HCT116 (cell line): ENCODE measurements at regions not wholly inside any gene's neighbourhood (a gene's known extent, or its start where the extent isn't known, plus 50 kb on each side); places are given as distances from the start of the nearest gene placed in this dataset.

Experiments used
- ATAC-seq: fragments of 200-7000 bp; cut with Tn5 transposase; 2 replicates; pipeline ENCODE4 v1.9.1; 2020; ENCODE audit warnings: mild to moderate bottlenecking, moderate library complexity
- BruUV-seq: library from RNA; stranded (reverse); fragments of 400-500 nt; replicated peaks from 2 replicates; lab custom pipeline; 2021; lab: Mats Ljungman, UMichigan
- CTCF ChIA-PET: fragments of 300-600 bp; sonication (Branson Sonifier 250); formaldehyde crosslinking; loops from one replicate; lab custom pipeline; 2021; ENCODE audit warnings: antibody characterized with exemption; lab: Charles Lee
- POLR2A ChIA-PET: fragments of 300-600, 350-600 bp; sonication (Branson Sonifier 250); formaldehyde crosslinking; loops from one replicate; lab custom pipeline; 2021; ENCODE audit warnings: antibody characterized with exemption; lab: Charles Lee
- RAD21 ChIA-PET, 2 experiments: fragments of 300-600 bp; sonication (Branson Sonifier 250); formaldehyde crosslinking; loops; one replicate each; lab custom pipeline; 2023; ENCODE audit warnings: low total read pairs in 2 of 2; ENCODE audit not compliant: uncharacterized antibody in 2 of 2, unreplicated experiment in 2 of 2, low non-redundant PET in 1 of 2; lab: Charles Lee
- DNase-seq: peaks from one replicate; pipeline ENCODE4 v3.0.0-alpha.2; 2010; ENCODE audit warnings: low read depth, low spot score
- H2AFZ ChIP-seq: fragments of 200-600 bp; shearing (Covaris generic), sonication (generic); 2 replicates; pipeline ENCODE4 v1.6.1; 2017; ENCODE audit warnings: low read depth, mixed run types, mixed read lengths, antibody characterized with exemption, low read length; ENCODE audit not compliant: poor library complexity, severe bottlenecking
- H3K27ac ChIP-seq: 2 replicates; pipeline ENCODE4 v1.5.1; 2012; ENCODE audit warnings: low read depth, low read length
- H3K27me3 ChIP-seq: fragments of 200-600 bp; sonication (generic); 2 replicates; pipeline ENCODE4 v1.6.1; 2016; ENCODE audit warnings: mixed run types, low read length, mixed read lengths; ENCODE audit not compliant: insufficient read depth
- H3K36me3 ChIP-seq, 2 experiments: fragments of 200-500 bp in 1 of 2; fragments of 200-600 bp in 1 of 2; sonication (Bioruptor generic) in 1 of 2; sonication (generic) in 1 of 2; 2 replicates each; pipeline versions ENCODE4 v1.5.1 to v1.6.1; 2014 to 2016; ENCODE audit warnings: low read length in 2 of 2, inconsistent platforms in 1 of 2, mixed read lengths in 1 of 2, mixed run types in 1 of 2; ENCODE audit not compliant: insufficient read depth in 2 of 2, control insufficient read depth in 1 of 2
- H3K4me1 ChIP-seq, 2 experiments: fragments of 200-600 bp in 1 of 2; sonication (generic) in 1 of 2; 2 replicates each; pipeline versions ENCODE4 v1.5.1 to v1.6.1; 2012 to 2017; ENCODE audit warnings: low read length in 2 of 2, inconsistent platforms in 1 of 2, mild to moderate bottlenecking in 1 of 2, mixed read lengths in 1 of 2, mixed run types in 1 of 2, moderate library complexity in 1 of 2; ENCODE audit not compliant: insufficient read depth in 2 of 2, control insufficient read depth in 1 of 2
- H3K4me2 ChIP-seq: fragments of 200-600 bp; sonication (generic); 2 replicates; pipeline ENCODE4 v1.6.1; 2017; ENCODE audit warnings: mixed run types, low read length, mixed read lengths
- H3K4me3 ChIP-seq, 2 experiments: fragments of 200-600 bp in 1 of 2; sonication (generic) in 1 of 2; replicated peaks in 1 of 2; 2 replicates each; pipeline ENCODE4 v1.5.1; 2011 to 2016; ENCODE audit warnings: low read length in 2 of 2, control low read depth in 1 of 2, low read depth in 1 of 2, mild to moderate bottlenecking in 1 of 2, mixed read lengths in 1 of 2, mixed run types in 1 of 2
- H3K79me2 ChIP-seq: fragments of 200-600 bp; sonication (generic); 2 replicates; pipeline ENCODE4 v1.6.1; 2017; ENCODE audit warnings: mild to moderate bottlenecking, mixed run types, low read length, moderate library complexity, mixed read lengths; ENCODE audit not compliant: insufficient read depth
- H3K9ac ChIP-seq: fragments of 200-600 bp; sonication (generic); 2 replicates; pipeline ENCODE4 v1.6.1; 2016; ENCODE audit warnings: low read length, mixed read lengths
- H3K9me2 ChIP-seq: fragments of 200-600 bp; sonication (generic), shearing (Covaris generic); 2 replicates; pipeline ENCODE4 v1.6.1; 2017; ENCODE audit warnings: mixed run types, mild to moderate bottlenecking, moderate library complexity; ENCODE audit not compliant: insufficient read depth
- H3K9me3 ChIP-seq, 2 experiments: fragments of 200-500 bp in 1 of 2; fragments of 200-600 bp in 1 of 2; sonication (Bioruptor generic) in 1 of 2; sonication (generic) in 1 of 2; 2 replicates each; pipeline ENCODE4 v1.6.1; 2014 to 2017; ENCODE audit warnings: low read length in 2 of 2, mixed read lengths in 2 of 2, inconsistent platforms in 1 of 2, low read depth in 1 of 2, mild to moderate bottlenecking in 1 of 2, mixed run types in 1 of 2, moderate library complexity in 1 of 2; ENCODE audit not compliant: control insufficient read depth in 1 of 2, insufficient read depth in 1 of 2
- H4K20me1 ChIP-seq: fragments of 200-600 bp; sonication (generic), shearing (Covaris generic); 2 replicates; pipeline ENCODE4 v1.6.1; 2017; ENCODE audit warnings: mixed run types, mild to moderate bottlenecking, moderate library complexity; ENCODE audit not compliant: insufficient read depth
- ATF3 ChIP-seq: IDR thresholded peaks from 2 replicates; pipeline ENCODE4 v1.6.1; 2012
- CEBPB ChIP-seq: IDR thresholded peaks from 2 replicates; pipeline ENCODE4 v1.6.1; 2012; ENCODE audit warnings: low read depth
- EGR1 ChIP-seq: IDR thresholded peaks from 2 replicates; pipeline ENCODE4 v1.6.1; 2012; ENCODE audit warnings: low read depth
- ELF1 ChIP-seq: IDR thresholded peaks from 2 replicates; pipeline ENCODE4 v1.6.1; 2012; ENCODE audit warnings: low read depth, borderline replicate concordance
- JUND ChIP-seq: IDR thresholded peaks from 2 replicates; pipeline ENCODE4 v1.6.1; 2012
- REST ChIP-seq: IDR thresholded peaks from 2 replicates; pipeline ENCODE4 v1.6.1; 2012; ENCODE audit warnings: low read depth
- SP1 ChIP-seq: IDR thresholded peaks from 2 replicates; pipeline ENCODE4 v1.6.1; 2012; ENCODE audit warnings: low read depth
- YY1 ChIP-seq: IDR thresholded peaks from 2 replicates; pipeline ENCODE4 v1.6.1; 2011; ENCODE audit warnings: low read length, low read depth, moderate library complexity, mild to moderate bottlenecking; ENCODE audit not compliant: insufficient replicate concordance; ENCODE audit errors: extremely low read depth
- ZBTB33 ChIP-seq: IDR thresholded peaks from 2 replicates; pipeline ENCODE4 v1.6.1; 2011; ENCODE audit warnings: mild to moderate bottlenecking, low read length, moderate library complexity; ENCODE audit not compliant: insufficient replicate concordance; ENCODE audit errors: extremely low read depth
- ZFX ChIP-seq: fragments of 450-650 bp; IDR thresholded peaks from 2 replicates; pipeline ENCODE4 v1.6.1; 2017
- ZNF274 ChIP-seq: fragments of 200-500 bp; sonication (Bioruptor generic); IDR thresholded peaks from 2 replicates; pipeline ENCODE4 v1.6.1; 2014; ENCODE audit warnings: mild to moderate bottlenecking, low read depth, low read length, inconsistent platforms
- intact Hi-C: fragments of 100-400 bp; cut with micrococcal nuclease; formaldehyde crosslinking; loops from 2 replicates; pipeline ENCODE4 v1.10.0; 2022

GRCh38 chr5:93209476-93209875 lies 371.5 kb downstream of the NR2F1-AS1 start:
- no peaks in the 10 kb centered on the region for H3K9me3 ChIP-seq
- intact Hi-C loops, result no loop called here

More at GRCh38 chr5:93209476-93209875, 371.5 kb downstream of the NR2F1-AS1 start:
- ATAC-seq, result no peak
- no TSS peak for BruUV-seq
- H4K20me1 ChIP-seq, result no peaks in the 10 kb centered on the region
- ChIA-PET CTCF (no interaction called here), RAD21 (no interaction called here), POLR2A (no interaction called here)
- H3K9me2 ChIP-seq, result no peaks in the 10 kb centered on the region
- no peak overlapping the region for H3K4me2 ChIP-seq
- H3K4me1 ChIP-seq, result no peaks in the 10 kb centered on the region
- no peak overlapping the region for H3K4me3 ChIP-seq
- no peaks in the 10 kb centered on the region for H3K36me3 ChIP-seq
- H3K27ac ChIP-seq, result no peak overlapping the region
- TF ChIP-seq ELF1, result no peak
- TF ChIP-seq EGR1, result no peak
- no peak for TF ChIP-seq ATF3
- TF ChIP-seq ZFX, result no peak
- TF ChIP-seq SP1, result no peak
- TF ChIP-seq ZNF274, result no peak
- TF ChIP-seq ZBTB33, result no peak
- TF ChIP-seq YY1, result no peak
- no peak for TF ChIP-seq JUND
- no peak for TF ChIP-seq REST
- TF ChIP-seq CEBPB, result no peak
- no peak for DNase-seq
- H2AFZ ChIP-seq, result no peak overlapping the region
- H3K9ac ChIP-seq, result no peak overlapping the region
- no peaks in the 10 kb centered on the region for H3K27me3 ChIP-seq
- H3K79me2 ChIP-seq, result no peaks in the 10 kb centered on the region
